ENCODE measurements at regions not wholly inside any gene's neighbourhood (a gene's known extent, or its start where the extent isn't known, plus 50 kb on each side); places are given as distances from the start of the nearest gene placed in this dataset.

DNA sequence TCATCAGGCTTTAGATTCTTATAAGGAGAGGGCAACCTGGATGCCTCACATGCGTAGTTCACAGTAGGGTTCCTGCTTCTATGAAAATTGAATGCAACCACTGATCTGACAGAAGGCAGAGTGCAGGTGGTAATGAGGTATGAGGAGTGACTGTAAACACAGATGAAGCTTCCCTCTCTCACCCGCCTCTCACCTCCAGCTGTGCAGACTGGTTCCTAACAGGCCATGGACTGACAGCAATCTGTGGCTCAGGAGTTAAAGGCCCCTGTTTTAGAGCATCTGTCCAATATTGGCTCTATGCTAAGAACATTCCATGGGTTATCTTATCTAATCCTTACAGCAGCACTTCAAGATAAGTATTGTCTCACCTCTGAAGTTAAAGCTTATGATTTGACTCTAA lies 213.5 kb upstream of the NRP1 start:
- no peak overlapping the region for H3K27ac ChIP-seq (ENCODE audit: low read depth, low read length)
- FAIRE-seq (no peak), DNase-seq (ENCODE audit: low read depth in 1 of 2, low spot score in 2 of 2) (no peak)
- H4K8ac ChIP-seq (ENCODE audit: extremely low read depth, insufficient read depth, low read length): no peak overlapping the region
- no peak for TF ChIP-seq SRF (IDR thresholded peaks at IDR 0.05; ENCODE audit: low read depth, low read length)
- no peak for TF ChIP-seq EGR1 (IDR thresholded peaks at IDR 0.05; ENCODE audit: borderline replicate concordance, low read depth, low read length)
- TF ChIP-seq SIRT6 (IDR thresholded peaks at IDR 0.05; ENCODE audit: low read length): no peak
- peaks cover 3 to 9% of the 10 kb centered on the region in 2 experiments; a peak in 2 of 4 replicates for H3K9me3 ChIP-seq (ENCODE audit: insufficient read depth in 2 of 2, low read depth in 1 of 2, low read length in 1 of 2)
- no peak overlapping the region for H2BK12ac ChIP-seq (ENCODE audit: low read depth, low read length)
- ChIA-PET CTCF (ENCODE audit: partially characterized antibody) (interaction anchor here (0.9 kb wide), 1 partner anchor 25 kb away, joined by 3 read pairs; no protein-coding TSS in a partner anchor), POLR2A (ENCODE audit: partially characterized antibody) (no interaction called here)
- no peak overlapping the region for H2AFZ ChIP-seq (ENCODE audit: low read length)
- H2BK120ac ChIP-seq (replicated peaks; ENCODE audit: low read depth, low read length): no peak overlapping the region
- no peak overlapping the region for H3K9ac ChIP-seq (replicated peaks in 1 of 4; ENCODE audit: extremely low read depth in 1 of 4, low read depth in 3 of 4, low read length in 3 of 4)
- no peak overlapping the region for H4K5ac ChIP-seq (ENCODE audit: insufficient read length, low read depth, low read length)
- no peak overlapping the region for H3K18ac ChIP-seq (ENCODE audit: extremely low read depth, low read length)
- no peak overlapping the region for H3K56ac ChIP-seq (replicated peaks; ENCODE audit: insufficient read length, low read depth, low read length)
- no peak overlapping the region for H3K4me2 ChIP-seq (ENCODE audit: insufficient read depth in 1 of 2, low read depth in 2 of 2, low read length in 2 of 2)
- H3K23me2 ChIP-seq (ENCODE audit: low read depth, low read length): no peaks in the 10 kb centered on the region
- H3K79me2 ChIP-seq (ENCODE audit: control insufficient read depth in 1 of 2, insufficient read depth in 2 of 2, low read length in 2 of 2): no peaks in the 10 kb centered on the region
- no peak overlapping the region for H3K4ac ChIP-seq (replicated peaks; ENCODE audit: insufficient read length, low read depth, low read length)
- H3K79me1 ChIP-seq (ENCODE audit: low read depth, low read length): no peaks in the 10 kb centered on the region
- WGBS, 2 experiments (ENCODE audit: extremely low coverage in 1 of 2, insufficient coverage in 1 of 2, insufficient read length in 1 of 2, insufficient replicate concordance in 2 of 2, low coverage in 1 of 2, low lambda C conversion rate in 2 of 2, missing lambda C conversion rate in 1 of 2): 88% methylated on average over 2 of the region's 2 CpGs; no CpG with 5 or more reads in 1 of the 2 experiments
- H2BK5ac ChIP-seq (ENCODE audit: low read depth, low read length): no peak overlapping the region
- no peak overlapping the region for H3K23ac ChIP-seq (ENCODE audit: insufficient read length)
- H4K91ac ChIP-seq (replicated peaks; ENCODE audit: insufficient read length, low read length): no peak overlapping the region
- H2BK15ac ChIP-seq (ENCODE audit: low read length): no peak overlapping the region
- no peak overlapping the region for H3K14ac ChIP-seq (ENCODE audit: insufficient read length)
- no peak overlapping the region for H2BK20ac ChIP-seq (ENCODE audit: low read length)
- no peak overlapping the region for H2AK5ac ChIP-seq (ENCODE audit: low read depth, low read length)
- peaks cover 0 to 8% (median 0%) of the 10 kb centered on the region in 4 experiments; a peak in 1 of 7 replicates for H3K4me1 ChIP-seq (replicated peaks in 1 of 4; ENCODE audit: control insufficient read depth in 3 of 4, insufficient read depth in 4 of 4, low read length in 3 of 4)
- H3K27me3 ChIP-seq (replicated peaks in 1 of 4; ENCODE audit: control insufficient read depth in 3 of 4, extremely low read depth in 1 of 4, insufficient read depth in 3 of 4, low read length in 3 of 4): no peaks in the 10 kb centered on the region
- H4K20me1 ChIP-seq (replicated peaks in 1 of 2; ENCODE audit: control insufficient read depth in 1 of 2, insufficient read depth in 2 of 2, low read length in 2 of 2): no peaks in the 10 kb centered on the region
- H3K36me3 ChIP-seq (ENCODE audit: control insufficient read depth in 2 of 4, insufficient read depth in 4 of 4, low read length in 3 of 4): no peaks in the 10 kb centered on the region
- H3K4me3 ChIP-seq (ENCODE audit: extremely low read depth in 1 of 4, insufficient read depth in 2 of 4, low read depth in 3 of 4, low read length in 4 of 4): no peak overlapping the region

All from H1 (cell line).